Thoracic aorta (tissue), 2 donors: ENCODE measurements at regions not wholly inside any gene's neighbourhood (a gene's known extent, or its start where the extent isn't known, plus 50 kb on each side); places are given as distances from the start of the nearest gene placed in this dataset.

Source experiments
- ATAC-seq: fragments of 150-250 bp; one replicate; pipeline ENCODE4 v1.8.0; 2017; ENCODE audit warnings: low read depth; ENCODE audit not compliant: insufficient number of reproducible peaks, low FRiP score
- DNase-seq: peaks from one replicate; pipeline ENCODE4 v3.0.0-alpha.2; 2020; ENCODE audit warnings: low spot score
- H3K27ac ChIP-seq, 2 donors: fragments of 200-600 bp; sonication (generic); 1 replicate in 1 of 2; 2 replicates in 1 of 2; pipeline ENCODE4 v1.5.1; 2016; ENCODE audit warnings: mild to moderate bottlenecking in 2 of 2, moderate library complexity in 2 of 2
- H3K27me3 ChIP-seq: fragments of 200-600 bp; sonication (generic); replicated peaks from 2 replicates; pipeline ENCODE4 v1.6.0; 2016; ENCODE audit warnings: mild to moderate bottlenecking; ENCODE audit not compliant: insufficient read depth
- H3K36me3 ChIP-seq: fragments of 200-600 bp; sonication (generic); one replicate; pipeline ENCODE4 v1.5.1; 2016
- H3K4me1 ChIP-seq, 2 donors: fragments of 200-600 bp; sonication (generic); 1 replicate in 1 of 2; 2 replicates in 1 of 2; pipeline versions ENCODE4 v1.5.1 to v1.6.0; 2016; ENCODE audit warnings: low read depth in 2 of 2, mild to moderate bottlenecking in 1 of 2; ENCODE audit not compliant: control insufficient read depth in 1 of 2
- H3K4me3 ChIP-seq: fragments of 200-600 bp; sonication (generic); 2 replicates; pipeline ENCODE4 v1.5.1; 2016; ENCODE audit warnings: mild to moderate bottlenecking
- H3K9me3 ChIP-seq: fragments of 200-600 bp; sonication (generic); 2 replicates; pipeline ENCODE4 v1.5.1; 2016
- CTCF ChIP-seq: fragments of 200-600 bp; sonication (generic); IDR thresholded peaks from one replicate; pipeline ENCODE4 v1.5.1; 2019; ENCODE audit warnings: antibody characterized with exemption

GRCh38 chr1:218548764-218549163, 203.6 kb downstream of the TGFB2 start:
- H3K4me1 ChIP-seq: no peaks in the 10 kb centered on the region
- no peak for ATAC-seq
- H3K9me3 ChIP-seq: no peaks in the 10 kb centered on the region
- H3K27ac ChIP-seq: no peak overlapping the region
- no peaks in the 10 kb centered on the region for H3K36me3 ChIP-seq
- no peak for DNase-seq
- H3K4me3 ChIP-seq: no peak overlapping the region
- TF ChIP-seq CTCF: no peak
- no peaks in the 10 kb centered on the region for H3K27me3 ChIP-seq

GRCh38 chr1:218553197-218553596, 208.1 kb downstream of the TGFB2 start:
- Histone ChIP-seq H3K36me3 (no peaks in the 10 kb centered on the region), H3K4me3 (no peak overlapping the region), H3K27me3 (no peaks in the 10 kb centered on the region), H3K4me1 (no peaks in the 10 kb centered on the region), H3K9me3 (no peaks in the 10 kb centered on the region), H3K27ac (no peak overlapping the region)
- no peak for TF ChIP-seq CTCF
- no peak for DNase-seq
- ATAC-seq: no peak

- no peak for TF ChIP-seq CTCF
- Histone ChIP-seq H3K27me3 (no peaks in the 10 kb centered on the region), H3K27ac (no peak overlapping the region), H3K36me3 (no peaks in the 10 kb centered on the region), H3K9me3 (no peaks in the 10 kb centered on the region), H3K4me3 (no peak overlapping the region), H3K4me1 (no peaks in the 10 kb centered on the region)
- ATAC-seq (no peak), DNase-seq (no peak)
These were observed 210.9 kb downstream of the TGFB2 start for GRCh38 chr1:218556016-218556415.

GRCh38 chr1:218557731-218558130, 212.6 kb downstream of the TGFB2 start:
- Histone ChIP-seq H3K27me3 (no peaks in the 10 kb centered on the region), H3K27ac (no peak overlapping the region), H3K9me3 (no peaks in the 10 kb centered on the region), H3K36me3 (no peaks in the 10 kb centered on the region), H3K4me3 (no peak overlapping the region), H3K4me1 (no peaks in the 10 kb centered on the region)
- TF ChIP-seq CTCF: no peak
- no peak for ATAC-seq
- DNase-seq: no peak

- ATAC-seq: no peak
- no peak for TF ChIP-seq CTCF
- Histone ChIP-seq H3K27ac (no peak overlapping the region), H3K36me3 (no peaks in the 10 kb centered on the region), H3K4me1 (no peaks in the 10 kb centered on the region), H3K4me3 (no peak overlapping the region), H3K9me3 (no peaks in the 10 kb centered on the region), H3K27me3 (no peaks in the 10 kb centered on the region)
- DNase-seq: no peak
These were observed 213.2 kb downstream of the TGFB2 start for GRCh38 chr1:218558271-218558810.
